Gastroesophageal sphincter (tissue), 3 donors: ENCODE measurements at regions not wholly inside any gene's neighbourhood (a gene's known extent, or its start where the extent isn't known, plus 50 kb on each side); places are given as distances from the start of the nearest gene placed in this dataset.

Source experiments
- CTCF ChIP-seq, 4 experiments: fragments of 200-600 bp in 2 of 4; fragments of 450-650 bp in 2 of 4; sonication (generic) in 1 of 4; IDR thresholded peaks; one replicate each; pipeline ENCODE4 v1.5.1; 2017 to 2019; ENCODE audit warnings: antibody characterized with exemption in 4 of 4, mild to moderate bottlenecking in 2 of 4, moderate library complexity in 2 of 4
- EP300 ChIP-seq: sonication (generic); formaldehyde crosslinking; IDR thresholded peaks from one replicate; pipeline ENCODE4 v1.6.1; 2017; ENCODE audit warnings: antibody characterized with exemption, mild to moderate bottlenecking
- POLR2A ChIP-seq, 2 donors: fragments of 450-650 bp; IDR thresholded peaks; one replicate each; pipeline ENCODE4 v1.6.1; 2017; ENCODE audit warnings: antibody characterized with exemption in 2 of 2, mild to moderate bottlenecking in 2 of 2, moderate library complexity in 1 of 2

GRCh38 chr2:603427-603826 lies 73.8 kb downstream of the TMEM18 start:
- TF ChIP-seq POLR2A (IDR thresholded peaks at IDR 0.05) (no peak), CTCF (IDR thresholded peaks at IDR 0.05) (no peak), EP300 (no peak)
